ENCODE measurements at regions not wholly inside any gene's neighbourhood (a gene's known extent, or its start where the extent isn't known, plus 50 kb on each side); places are given as distances from the start of the nearest gene placed in this dataset.
"Not testable (repeated sequence)": the region's sequence is repeated elsewhere in the genome, so short reads cannot be mapped to it uniquely, and the experiment has no call there.

DNA sequence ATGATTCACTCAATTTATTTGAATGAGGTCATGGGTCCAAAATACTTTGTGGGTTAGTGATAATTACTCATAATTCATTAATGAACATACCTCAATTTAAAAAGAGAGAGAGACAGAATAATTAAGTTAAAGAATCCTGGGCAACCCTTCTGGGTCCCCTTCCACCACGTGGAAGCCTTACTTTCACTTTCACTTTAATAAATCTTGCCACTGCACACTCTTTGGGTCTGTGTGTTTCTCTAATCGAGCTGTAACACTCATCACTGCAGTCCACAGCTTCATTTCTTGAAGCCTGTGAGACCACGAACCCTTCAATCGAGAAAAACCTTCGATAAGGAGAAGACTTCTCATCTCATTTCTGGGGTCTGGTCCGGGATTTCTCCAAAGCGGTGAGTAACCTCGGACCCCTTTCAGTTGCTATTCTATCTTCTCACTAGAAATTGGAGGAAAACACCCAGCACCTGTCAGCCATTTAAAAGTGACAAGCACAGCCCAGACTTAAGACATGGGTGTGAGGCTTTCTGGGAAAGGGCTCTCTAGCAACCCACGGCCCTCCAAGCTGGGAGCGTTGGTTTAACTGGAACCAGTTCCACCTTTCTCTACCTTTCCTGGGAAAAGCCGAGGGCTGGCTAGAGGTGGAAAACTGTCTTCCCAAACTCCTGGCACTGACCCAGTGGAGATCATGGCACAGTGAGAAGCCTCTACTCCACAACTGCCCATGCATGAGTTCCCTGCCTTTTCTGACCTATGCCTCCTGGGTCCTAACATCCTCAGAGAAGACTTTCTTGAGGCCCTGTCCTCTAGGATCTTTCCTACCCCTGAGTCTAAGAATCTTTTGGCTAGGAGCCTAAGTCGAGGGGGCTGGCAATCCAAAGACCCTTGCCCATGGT is 148.8 kb upstream of the ATF7IP start:
- ChIA-PET CTCF (interaction anchor here (1.2 kb wide), 1 partner anchor 30 kb away, joined by 4 read pairs; no protein-coding TSS in a partner anchor), POLR2A (no interaction called here)
- H3K36me3 ChIP-seq (ENCODE audit: control insufficient read depth, insufficient read depth, low read length), result no peaks in the 10 kb centered on the region
- H3K27me3 ChIP-seq (ENCODE audit: control insufficient read depth, insufficient read depth, low read length), result no peaks in the 10 kb centered on the region
- no peak overlapping the region for H3K4me3 ChIP-seq (ENCODE audit: low read depth, low read length)
- no peak for DNase-seq (ENCODE audit: low read depth)
- no peak for TF ChIP-seq CTCF (IDR thresholded peaks at IDR 0.05; ENCODE audit: insufficient read depth, low read depth, low read length)

DNA sequence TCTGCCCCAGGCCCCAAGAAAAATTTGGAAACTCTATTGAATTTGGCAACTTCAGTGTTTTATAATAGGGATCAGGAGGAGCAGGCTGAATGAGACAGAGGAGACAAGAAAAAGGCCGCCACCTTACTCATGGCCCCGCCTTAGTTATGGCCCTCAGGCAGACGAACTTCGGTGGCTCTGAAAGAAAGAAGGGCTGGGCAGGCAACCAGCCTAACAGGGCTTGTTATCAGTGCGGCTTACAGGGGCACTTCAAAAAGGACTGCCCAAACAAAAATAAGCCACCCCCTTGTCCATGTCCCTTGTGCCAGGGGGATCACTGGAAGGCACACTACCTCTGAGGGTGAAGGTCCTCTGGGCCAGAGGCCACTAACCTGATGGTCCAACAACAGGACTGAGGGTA is 146.3 kb upstream of the ATF7IP start:
- no peak for DNase-seq (ENCODE audit: low read depth)
- Histone ChIP-seq H3K4me3 (ENCODE audit: low read depth, low read length) (no peak overlapping the region), H3K36me3 (ENCODE audit: control insufficient read depth, insufficient read depth, low read length) (no peaks in the 10 kb centered on the region), H3K27me3 (ENCODE audit: control insufficient read depth, insufficient read depth, low read length) (no peaks in the 10 kb centered on the region)
- POLR2A ChIA-PET, result no interaction called here
- CTCF ChIA-PET, result no interaction called here
- no peak for TF ChIP-seq CTCF (IDR thresholded peaks at IDR 0.05; ENCODE audit: insufficient read depth, low read depth, low read length)

GRCh38 chr12:14219670-14220069 is 145.8 kb upstream of the ATF7IP start:
- H3K4me3 ChIP-seq (ENCODE audit: low read depth, low read length); H3K36me3 ChIP-seq (ENCODE audit: control insufficient read depth, insufficient read depth, low read length); DNase-seq (ENCODE audit: low read depth); H3K27me3 ChIP-seq (ENCODE audit: control insufficient read depth, insufficient read depth, low read length); POLR2A ChIA-PET; CTCF ChIA-PET: not testable (repeated sequence)

DNA sequence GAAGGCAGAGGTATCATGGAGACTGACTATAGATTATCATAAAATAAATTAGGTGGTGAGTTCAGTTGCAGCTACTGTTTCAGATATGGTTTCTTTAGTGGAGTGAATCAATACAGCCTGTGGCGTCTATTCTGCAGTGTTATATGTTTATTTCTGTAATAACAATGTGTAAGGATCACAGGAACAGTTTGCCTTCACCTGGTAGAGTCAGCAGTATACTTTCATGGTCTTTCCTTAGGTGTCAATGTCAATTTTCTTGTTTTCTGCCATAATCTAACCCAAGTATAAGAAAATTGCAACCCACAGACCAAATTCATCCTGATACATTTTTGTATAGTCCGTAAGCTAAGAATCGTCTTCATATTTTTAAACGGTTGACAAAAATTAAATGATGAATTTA is 140.4 kb upstream of the ATF7IP start:
- DNase-seq (ENCODE audit: low read depth), result no peak
- TF ChIP-seq CTCF (IDR thresholded peaks at IDR 0.05; ENCODE audit: insufficient read depth, low read depth, low read length), result no peak
- ChIA-PET CTCF (interaction anchor here (2.7 kb wide), 1 partner anchor 13 kb away, joined by 7 read pairs; no protein-coding TSS in a partner anchor), POLR2A (interaction anchor here (0.6 kb wide), 1 partner anchor 1029 kb away, joined by 6 read pairs; the partner anchor contains the start of gene EMP1)
- Histone ChIP-seq H3K27me3 (ENCODE audit: control insufficient read depth, insufficient read depth, low read length) (no peaks in the 10 kb centered on the region), H3K4me3 (ENCODE audit: low read depth, low read length) (no peak overlapping the region), H3K36me3 (ENCODE audit: control insufficient read depth, insufficient read depth, low read length) (no peaks in the 10 kb centered on the region)

GRCh38 chr12:14235176-14235575 is 130.3 kb upstream of the ATF7IP start:
- CTCF ChIA-PET; H3K36me3 ChIP-seq (ENCODE audit: control insufficient read depth, insufficient read depth, low read length); POLR2A ChIA-PET; DNase-seq (ENCODE audit: low read depth); H3K27me3 ChIP-seq (ENCODE audit: control insufficient read depth, insufficient read depth, low read length); H3K4me3 ChIP-seq (ENCODE audit: low read depth, low read length): not testable (repeated sequence)

- H3K27me3 ChIP-seq (ENCODE audit: control insufficient read depth, insufficient read depth, low read length); POLR2A ChIA-PET; DNase-seq (ENCODE audit: low read depth); H3K4me3 ChIP-seq (ENCODE audit: low read depth, low read length); H3K36me3 ChIP-seq (ENCODE audit: control insufficient read depth, insufficient read depth, low read length): not testable (repeated sequence)
- CTCF ChIA-PET, result interaction anchor here (1.0 to 2.7 kb wide), 3 partner anchors 20 to 480 kb away, joined by 3 to 17 read pairs (median 3); no protein-coding TSS in a partner anchor
Observed at GRCh38 chr12:14236641-14237040, 128.8 kb upstream of the ATF7IP start.

Measured in BJ (cell line).